Lower lobe of right lung (tissue), 2 donors: ENCODE measurements at regions not wholly inside any gene's neighbourhood (a gene's known extent, or its start where the extent isn't known, plus 50 kb on each side); places are given as distances from the start of the nearest gene placed in this dataset.

Experiments
- ATAC-seq, 2 donors: fragments of 200-7000 bp; cut with Tn5 transposase; one replicate each; pipeline ENCODE4 v1.9.1; 2020 to 2022; ENCODE audit warnings: mild to moderate bottlenecking in 2 of 2, moderate library complexity in 2 of 2
- DNase-seq: peaks from one replicate; pipeline ENCODE4 v3.0.0-alpha.2; 2020
- H3K27ac ChIP-seq: fragments of 200-600 bp; one replicate; pipeline ENCODE4 v1.8.0; 2022
- H3K27me3 ChIP-seq: fragments of 200-600 bp; one replicate; pipeline ENCODE4 v1.8.0; 2022; ENCODE audit warnings: low read depth
- H3K36me3 ChIP-seq: fragments of 200-600 bp; one replicate; pipeline ENCODE4 v1.8.0; 2022; ENCODE audit warnings: mild to moderate bottlenecking
- H3K4me1 ChIP-seq: fragments of 200-600 bp; one replicate; pipeline ENCODE4 v1.8.0; 2022
- H3K4me3 ChIP-seq: fragments of 200-600 bp; one replicate; pipeline ENCODE4 v1.8.0; 2022; ENCODE audit warnings: mild to moderate bottlenecking
- H3K9me3 ChIP-seq: fragments of 200-600 bp; one replicate; pipeline ENCODE4 v1.8.0; 2022
- intact Hi-C: fragments of 100-400 bp; cut with DNase I; formaldehyde crosslinking; loops from one replicate; pipeline ENCODE4 v1.11.0; 2022
- TF ChIP-seq, protein P1 (sequence below): fragments of 200-600 bp; IDR thresholded peaks from one replicate; pipeline ENCODE4 v1.8.0; 2022; ENCODE audit warnings: antibody characterized with exemption, mild to moderate bottlenecking
- donor health status: DM: no; HTN: yes; CAD: no; lungs with severe emphysema.

DNA sequence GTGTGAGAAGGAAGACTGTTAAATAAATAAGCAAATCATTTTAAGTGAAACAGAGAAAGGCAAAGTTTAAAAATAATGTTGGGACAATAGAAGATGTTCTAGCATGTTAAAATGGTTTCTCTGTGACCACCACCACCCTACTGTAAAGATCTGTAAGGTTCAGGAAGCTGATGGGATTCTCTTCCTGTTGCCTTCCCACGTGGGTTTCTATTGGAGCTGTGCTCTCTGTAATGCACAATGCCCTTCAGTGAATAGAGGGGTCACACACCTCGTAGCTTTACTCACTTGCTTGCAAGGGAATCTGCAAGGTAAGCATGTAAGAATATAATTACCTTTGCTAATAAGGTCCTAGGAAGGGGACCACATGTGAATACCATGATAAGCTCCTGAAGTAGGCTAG, 170.5 kb downstream of the CASP12 start:
- no peak overlapping the region for H3K4me3 ChIP-seq
- no peaks in the 10 kb centered on the region for H3K27me3 ChIP-seq
- TF ChIP-seq, protein P1, sequence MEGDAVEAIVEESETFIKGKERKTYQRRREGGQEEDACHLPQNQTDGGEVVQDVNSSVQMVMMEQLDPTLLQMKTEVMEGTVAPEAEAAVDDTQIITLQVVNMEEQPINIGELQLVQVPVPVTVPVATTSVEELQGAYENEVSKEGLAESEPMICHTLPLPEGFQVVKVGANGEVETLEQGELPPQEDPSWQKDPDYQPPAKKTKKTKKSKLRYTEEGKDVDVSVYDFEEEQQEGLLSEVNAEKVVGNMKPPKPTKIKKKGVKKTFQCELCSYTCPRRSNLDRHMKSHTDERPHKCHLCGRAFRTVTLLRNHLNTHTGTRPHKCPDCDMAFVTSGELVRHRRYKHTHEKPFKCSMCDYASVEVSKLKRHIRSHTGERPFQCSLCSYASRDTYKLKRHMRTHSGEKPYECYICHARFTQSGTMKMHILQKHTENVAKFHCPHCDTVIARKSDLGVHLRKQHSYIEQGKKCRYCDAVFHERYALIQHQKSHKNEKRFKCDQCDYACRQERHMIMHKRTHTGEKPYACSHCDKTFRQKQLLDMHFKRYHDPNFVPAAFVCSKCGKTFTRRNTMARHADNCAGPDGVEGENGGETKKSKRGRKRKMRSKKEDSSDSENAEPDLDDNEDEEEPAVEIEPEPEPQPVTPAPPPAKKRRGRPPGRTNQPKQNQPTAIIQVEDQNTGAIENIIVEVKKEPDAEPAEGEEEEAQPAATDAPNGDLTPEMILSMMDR = no peak
- H3K4me1 ChIP-seq = no peaks in the 10 kb centered on the region
- DNase-seq (no peak), ATAC-seq (no peak)
- intact Hi-C loops = no loop called here
- H3K36me3 ChIP-seq = no peaks in the 10 kb centered on the region
- H3K27ac ChIP-seq = no peak overlapping the region
- H3K9me3 ChIP-seq = no peaks in the 10 kb centered on the region

GRCh38 chr11:104727095-104727494, 171.2 kb downstream of the CASP12 start:
- Histone ChIP-seq H3K27ac (no peak overlapping the region), H3K27me3 (no peaks in the 10 kb centered on the region), H3K4me3 (no peak overlapping the region), H3K36me3 (no peaks in the 10 kb centered on the region), H3K9me3 (no peaks in the 10 kb centered on the region), H3K4me1 (no peaks in the 10 kb centered on the region)
- no peak for DNase-seq
- TF ChIP-seq, protein P1 = no peak
- intact Hi-C loops = no loop called here
- ATAC-seq = no peak

GRCh38 chr11:104725796-104726408, 172.4 kb downstream of the CASP12 start:
- intact Hi-C loops = no loop called here
- Histone ChIP-seq H3K27me3 (no peaks in the 10 kb centered on the region), H3K9me3 (no peaks in the 10 kb centered on the region), H3K4me3 (no peak overlapping the region), H3K27ac (no peak overlapping the region), H3K4me1 (no peaks in the 10 kb centered on the region), H3K36me3 (no peaks in the 10 kb centered on the region)
- TF ChIP-seq, protein P1 = no peak
- ATAC-seq = no peak
- no peak for DNase-seq

- no peak overlapping the region for H3K27ac ChIP-seq
- H3K9me3 ChIP-seq = no peaks in the 10 kb centered on the region
- intact Hi-C loops = no loop called here
- H3K27me3 ChIP-seq = no peaks in the 10 kb centered on the region
- ATAC-seq (no peak), DNase-seq (no peak)
- H3K36me3 ChIP-seq = no peaks in the 10 kb centered on the region
- TF ChIP-seq, protein P1 = no peak
- no peak overlapping the region for H3K4me3 ChIP-seq
- H3K4me1 ChIP-seq = no peaks in the 10 kb centered on the region
Observed at GRCh38 chr11:104713401-104713800, 184.9 kb downstream of the CASP12 start.

DNA sequence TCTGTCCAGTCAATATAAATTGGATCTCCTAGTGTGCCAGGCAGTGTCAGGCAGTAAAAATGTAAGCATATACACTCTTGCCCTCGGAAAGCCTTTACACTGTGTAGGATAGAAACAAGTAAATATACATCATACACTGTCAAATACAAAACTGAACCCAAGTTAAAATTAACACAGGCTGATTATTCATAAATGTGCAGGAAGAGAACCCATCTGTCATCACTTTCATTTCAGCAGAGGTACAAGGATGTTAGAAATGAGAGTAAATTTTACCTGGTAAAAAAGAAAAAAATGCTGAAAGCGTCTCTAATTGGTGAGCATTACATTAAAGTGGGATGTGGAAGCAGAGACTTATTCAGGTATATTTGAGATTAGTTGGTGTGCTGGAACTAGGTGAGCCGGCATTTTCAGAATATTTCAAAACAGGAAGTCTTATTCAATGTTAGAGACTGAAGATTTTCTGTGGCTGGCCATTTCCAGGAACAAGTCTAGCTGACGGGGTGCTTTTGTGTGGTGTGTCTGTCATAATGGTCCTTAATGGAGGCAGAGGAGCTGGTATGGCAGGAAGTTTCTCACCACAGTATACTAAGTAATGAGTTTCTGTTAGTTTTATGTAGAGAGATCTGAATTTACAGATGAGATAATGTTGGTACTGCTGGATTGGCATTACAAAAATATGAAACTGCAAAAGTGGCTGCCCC, 192.6 kb downstream of the CASP12 start:
- H3K27ac ChIP-seq = peak overlapping the region; percentile 58
- peak overlapping the region; percentile 14 for H3K4me3 ChIP-seq
- DNase-seq (peak; percentile 35), ATAC-seq (peak; percentile 89 to 94)
- H3K9me3 ChIP-seq = no peaks in the 10 kb centered on the region
- intact Hi-C loops = no loop called here
- no peaks in the 10 kb centered on the region for H3K36me3 ChIP-seq
- TF ChIP-seq, protein P1 = no peak
- no peaks in the 10 kb centered on the region for H3K27me3 ChIP-seq
- peaks cover 28% of the 10 kb centered on the region for H3K4me1 ChIP-seq
